Fibroblast of mammary gland (primary cell): ENCODE measurements at regions not wholly inside any gene's neighbourhood (a gene's known extent, or its start where the extent isn't known, plus 50 kb on each side); places are given as distances from the start of the nearest gene placed in this dataset.
"Not testable (repeated sequence)": the region's sequence is repeated elsewhere in the genome, so short reads cannot be mapped to it uniquely, and the experiment has no call there.

Experiments used
- DNase-seq: peaks from one replicate; pipeline ENCODE4 v3.0.0-alpha.2; 2010; ENCODE audit warnings: low read depth
- H3K4me3 ChIP-seq: 2 replicates; pipeline ENCODE4 v1.5.1; 2011; ENCODE audit warnings: low read depth, mild to moderate bottlenecking, low read length, moderate library complexity; ENCODE audit not compliant: control insufficient read depth
- CTCF ChIP-seq: conservative IDR thresholded peaks from 2 replicates; pipeline ENCODE4 v1.5.1; 2011; ENCODE audit warnings: low read depth, low read length, inconsistent platforms; ENCODE audit not compliant: control insufficient read depth, insufficient read depth

GRCh38 chr22:23450434-23450795 is 129.7 kb downstream of the IGLL1 start:
- TF ChIP-seq CTCF, result no peak
- DNase-seq, result no peak

GRCh38 chr22:23449748-23450433 is 130.2 kb downstream of the IGLL1 start:
- not testable (repeated sequence) for DNase-seq, H3K4me3 ChIP-seq

More at GRCh38 chr22:23450434-23450795, 129.7 kb downstream of the IGLL1 start:
- no peak overlapping the region for H3K4me3 ChIP-seq

- not testable (repeated sequence) for DNase-seq, H3K4me3 ChIP-seq
Measured at GRCh38 chr22:23448499-23449288, 131.4 kb downstream of the IGLL1 start.

- H3K4me3 ChIP-seq, result no peak overlapping the region
- TF ChIP-seq CTCF, result no peak
- no peak for DNase-seq
Measured at GRCh38 chr22:23446796-23447350, 133.2 kb downstream of the IGLL1 start.

GRCh38 chr22:23446194-23446593 is 133.9 kb downstream of the IGLL1 start:
- not testable (repeated sequence) for H3K4me3 ChIP-seq

GRCh38 chr22:23443905-23444304 is 136.2 kb downstream of the IGLL1 start:
- DNase-seq, H3K4me3 ChIP-seq: not testable (repeated sequence)

More at GRCh38 chr22:23446194-23446593, 133.9 kb downstream of the IGLL1 start:
- DNase-seq, result not testable (repeated sequence)

GRCh38 chr22:23439581-23439980 is 140.5 kb downstream of the IGLL1 start:
- not testable (repeated sequence) for H3K4me3 ChIP-seq, DNase-seq

- no peak for TF ChIP-seq CTCF
- H3K4me3 ChIP-seq, result no peak overlapping the region
- no peak for DNase-seq
Measured at GRCh38 chr22:23438216-23438615, 141.9 kb downstream of the IGLL1 start.

GRCh38 chr22:23437779-23438178 is 142.3 kb downstream of the IGLL1 start:
- no peak for TF ChIP-seq CTCF
- no peak for DNase-seq
- H3K4me3 ChIP-seq, result no peak overlapping the region

GRCh38 chr22:23437107-23437395 is 143.0 kb downstream of the IGLL1 start:
- DNase-seq, result not testable (repeated sequence)

GRCh38 chr22:23436354-23437106 is 143.6 kb downstream of the IGLL1 start:
- not testable (repeated sequence) for DNase-seq, H3K4me3 ChIP-seq

More at GRCh38 chr22:23437107-23437395, 143.0 kb downstream of the IGLL1 start:
- H3K4me3 ChIP-seq, result not testable (repeated sequence)

- DNase-seq, H3K4me3 ChIP-seq: not testable (repeated sequence)
Measured at GRCh38 chr22:23435186-23435585, 144.9 kb downstream of the IGLL1 start.
